Activated CD8-positive, alpha-beta T cell treated with anti-CD3 and anti-CD28 coated beads for 36 hours (primary cell): ENCODE measurements at regions not wholly inside any gene's neighbourhood (a gene's known extent, or its start where the extent isn't known, plus 50 kb on each side); places are given as distances from the start of the nearest gene placed in this dataset.

Experiments used
- ATAC-seq: fragments of 200-7000 bp; cut with Tn5 transposase; one replicate; pipeline ENCODE4 v1.10.0; 2021; ENCODE audit warnings: mild to moderate bottlenecking, moderate library complexity
- CTCF ChIA-PET: fragments of 350-600 bp; sonication (Branson Sonifier 250); formaldehyde crosslinking; loops from one replicate; lab custom pipeline; 2021; ENCODE audit warnings: antibody characterized with exemption; lab: Charles Lee
- POLR2A ChIA-PET: fragments of 350-600 bp; sonication (Branson Sonifier 250); formaldehyde crosslinking; loops from one replicate; lab custom pipeline; 2021; ENCODE audit warnings: antibody characterized with exemption; lab: Charles Lee
- DNase-seq: peaks from one replicate; pipeline ENCODE4 v3.0.0-alpha.2; 2020
- H3K27ac Mint-ChIP-seq: one replicate; pipeline ENCODE4 v1.8.0; 2021; ENCODE audit warnings: mild to moderate bottlenecking, mixed read lengths
- H3K27me3 Mint-ChIP-seq: one replicate; pipeline ENCODE4 v1.8.0; 2021; ENCODE audit warnings: mixed read lengths
- H3K36me3 Mint-ChIP-seq: one replicate; pipeline ENCODE4 v1.8.0; 2021; ENCODE audit warnings: low read depth, mixed read lengths
- H3K4me1 Mint-ChIP-seq: one replicate; pipeline ENCODE4 v1.8.0; 2021; ENCODE audit warnings: low read depth, mixed read lengths
- H3K4me3 Mint-ChIP-seq: one replicate; pipeline ENCODE4 v1.8.0; 2021; ENCODE audit warnings: mild to moderate bottlenecking, moderate library complexity, mixed read lengths
- H3K9me3 Mint-ChIP-seq: one replicate; pipeline ENCODE4 v1.8.0; 2021; ENCODE audit warnings: mixed read lengths
- intact Hi-C: fragments of 100-400 bp; cut with micrococcal nuclease; formaldehyde crosslinking; loops from one replicate; pipeline ENCODE4 v1.10.0; 2022
- TF ChIP-seq, protein P1 (sequence below): fragments of 200-600 bp; IDR thresholded peaks from one replicate; pipeline ENCODE4 v1.8.0; 2022; ENCODE audit warnings: antibody characterized with exemption, mild to moderate bottlenecking

DNA sequence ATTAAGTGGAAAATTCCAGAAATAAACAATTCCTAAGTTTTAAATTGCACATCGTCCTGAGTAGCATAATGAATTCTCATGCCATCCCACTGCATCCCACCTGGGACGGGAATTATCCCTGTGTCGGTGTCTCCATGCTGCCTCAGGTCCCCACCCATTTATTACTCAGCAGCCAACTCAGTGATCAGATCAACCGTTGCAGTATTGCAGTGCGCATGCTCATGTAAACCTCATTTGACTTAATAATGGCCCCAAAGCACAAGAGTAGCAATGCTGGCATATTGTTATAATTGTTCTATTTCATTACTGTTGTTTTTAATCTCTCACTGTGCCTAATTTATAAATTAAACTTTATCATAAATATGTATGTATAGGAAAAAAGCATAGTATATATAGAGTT, 214.4 kb downstream of the METTL4 start:
- ATAC-seq (no peak), DNase-seq (no peak)
- no peak overlapping the region for H3K27ac Mint-ChIP-seq
- H3K4me1 Mint-ChIP-seq: no peaks in the 10 kb centered on the region
- intact Hi-C loops: no loop called here
- POLR2A ChIA-PET: no interaction called here
- no peak overlapping the region for H3K4me3 Mint-ChIP-seq
- H3K9me3 Mint-ChIP-seq: no peaks in the 10 kb centered on the region
- no peaks in the 10 kb centered on the region for H3K36me3 Mint-ChIP-seq
- TF ChIP-seq, protein P1, sequence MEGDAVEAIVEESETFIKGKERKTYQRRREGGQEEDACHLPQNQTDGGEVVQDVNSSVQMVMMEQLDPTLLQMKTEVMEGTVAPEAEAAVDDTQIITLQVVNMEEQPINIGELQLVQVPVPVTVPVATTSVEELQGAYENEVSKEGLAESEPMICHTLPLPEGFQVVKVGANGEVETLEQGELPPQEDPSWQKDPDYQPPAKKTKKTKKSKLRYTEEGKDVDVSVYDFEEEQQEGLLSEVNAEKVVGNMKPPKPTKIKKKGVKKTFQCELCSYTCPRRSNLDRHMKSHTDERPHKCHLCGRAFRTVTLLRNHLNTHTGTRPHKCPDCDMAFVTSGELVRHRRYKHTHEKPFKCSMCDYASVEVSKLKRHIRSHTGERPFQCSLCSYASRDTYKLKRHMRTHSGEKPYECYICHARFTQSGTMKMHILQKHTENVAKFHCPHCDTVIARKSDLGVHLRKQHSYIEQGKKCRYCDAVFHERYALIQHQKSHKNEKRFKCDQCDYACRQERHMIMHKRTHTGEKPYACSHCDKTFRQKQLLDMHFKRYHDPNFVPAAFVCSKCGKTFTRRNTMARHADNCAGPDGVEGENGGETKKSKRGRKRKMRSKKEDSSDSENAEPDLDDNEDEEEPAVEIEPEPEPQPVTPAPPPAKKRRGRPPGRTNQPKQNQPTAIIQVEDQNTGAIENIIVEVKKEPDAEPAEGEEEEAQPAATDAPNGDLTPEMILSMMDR: no peak
- peaks cover 5% of the 10 kb centered on the region for H3K27me3 Mint-ChIP-seq
- CTCF ChIA-PET: no interaction called here

GRCh38 chr18:2360861-2361260, 210.4 kb downstream of the METTL4 start:
- TF ChIP-seq, protein P1: no peak
- H3K36me3 Mint-ChIP-seq: no peaks in the 10 kb centered on the region
- no peak for ATAC-seq
- intact Hi-C loops: no loop called here
- H3K27ac Mint-ChIP-seq: no peak overlapping the region
- H3K27me3 Mint-ChIP-seq: peaks cover 7% of the 10 kb centered on the region
- H3K9me3 Mint-ChIP-seq: no peaks in the 10 kb centered on the region
- no peak for DNase-seq
- H3K4me1 Mint-ChIP-seq: no peaks in the 10 kb centered on the region
- ChIA-PET CTCF (interaction anchor here (0.6 to 1.7 kb wide), 2 partner anchors 25 to 49 kb away, joined by 3 to 4 read pairs; no protein-coding TSS in a partner anchor), POLR2A (no interaction called here)
- no peak overlapping the region for H3K4me3 Mint-ChIP-seq

GRCh38 chr18:2368102-2368501, 203.2 kb downstream of the METTL4 start:
- H3K27me3 Mint-ChIP-seq: peaks cover 2% of the 10 kb centered on the region
- TF ChIP-seq, protein P1: no peak
- DNase-seq: no peak
- no peaks in the 10 kb centered on the region for H3K36me3 Mint-ChIP-seq
- H3K27ac Mint-ChIP-seq: no peak overlapping the region
- ChIA-PET CTCF (no interaction called here), POLR2A (no interaction called here)
- intact Hi-C loops: no loop called here
- ATAC-seq: no peak
- H3K9me3 Mint-ChIP-seq: no peaks in the 10 kb centered on the region
- no peak overlapping the region for H3K4me3 Mint-ChIP-seq
- no peaks in the 10 kb centered on the region for H3K4me1 Mint-ChIP-seq

GRCh38 chr18:2376707-2377106, 194.6 kb downstream of the METTL4 start:
- intact Hi-C loops: no loop called here
- H3K4me1 Mint-ChIP-seq: no peaks in the 10 kb centered on the region
- ATAC-seq (no peak), DNase-seq (no peak)
- no peak overlapping the region for H3K27ac Mint-ChIP-seq
- H3K4me3 Mint-ChIP-seq: no peak overlapping the region
- POLR2A ChIA-PET: no interaction called here
- CTCF ChIA-PET: no interaction called here
- TF ChIP-seq, protein P1: no peak
- no peaks in the 10 kb centered on the region for H3K9me3 Mint-ChIP-seq
- H3K36me3 Mint-ChIP-seq: no peaks in the 10 kb centered on the region
- H3K27me3 Mint-ChIP-seq: peaks cover 22% of the 10 kb centered on the region

DNA sequence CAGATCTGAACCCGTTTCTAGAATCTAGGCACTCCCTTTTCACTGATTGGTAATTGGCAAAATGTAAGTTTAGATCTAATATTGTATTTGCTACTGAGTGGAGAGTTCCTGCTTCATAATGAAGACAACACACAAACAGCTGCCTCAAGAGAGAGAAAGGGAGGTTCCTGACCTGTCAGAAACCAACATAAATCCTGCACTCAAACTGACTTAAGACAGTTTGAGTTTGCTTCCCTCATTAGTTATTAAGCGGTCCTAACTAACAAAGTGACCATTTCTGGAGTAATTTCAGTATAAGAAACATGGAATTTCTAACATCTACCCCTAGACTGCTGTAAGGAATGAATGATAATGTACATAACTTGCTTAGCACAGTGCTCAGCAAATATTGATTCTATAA, 191.2 kb downstream of the METTL4 start:
- H3K4me3 Mint-ChIP-seq: no peak overlapping the region
- H3K27ac Mint-ChIP-seq: no peak overlapping the region
- TF ChIP-seq, protein P1: no peak
- peaks cover 20% of the 10 kb centered on the region for H3K27me3 Mint-ChIP-seq
- no peaks in the 10 kb centered on the region for H3K4me1 Mint-ChIP-seq
- no peak for DNase-seq
- POLR2A ChIA-PET: no interaction called here
- intact Hi-C loops: no loop called here
- H3K36me3 Mint-ChIP-seq: no peaks in the 10 kb centered on the region
- CTCF ChIA-PET: no interaction called here
- ATAC-seq: no peak
- no peaks in the 10 kb centered on the region for H3K9me3 Mint-ChIP-seq
